ENCODE measurements at regions not wholly inside any gene's neighbourhood (a gene's known extent, or its start where the extent isn't known, plus 50 kb on each side); places are given as distances from the start of the nearest gene placed in this dataset.

- DNase-seq (ENCODE audit: low spot score in 2 of 2, unreplicated experiment in 2 of 2): no peak
- Mint-ChIP-seq H3K4me3 (no peak overlapping the region), H3K4me1 (peaks cover 59% of the 10 kb centered on the region), H3K27me3 (ENCODE audit: low read depth) (no peaks in the 10 kb centered on the region), H3K36me3 (no peaks in the 10 kb centered on the region), H3K27ac (peak overlapping the region; percentile 83), H3K9me3 (no peaks in the 10 kb centered on the region)
- no peak for TF ChIP-seq CTCF (IDR thresholded peaks at IDR 0.05; ENCODE audit: unreplicated experiment)
Measured at GRCh38 chr13:22468045-22468444, 712.7 kb upstream of the SGCG start.

GRCh38 chr13:22468824-22469223 is 712.0 kb upstream of the SGCG start:
- H3K27me3 Mint-ChIP-seq (ENCODE audit: low read depth): no peaks in the 10 kb centered on the region
- no peak for DNase-seq (ENCODE audit: low spot score in 2 of 2, unreplicated experiment in 2 of 2)
- H3K4me3 Mint-ChIP-seq: no peak overlapping the region
- H3K4me1 Mint-ChIP-seq: peaks cover 59% of the 10 kb centered on the region
- no peaks in the 10 kb centered on the region for H3K36me3 Mint-ChIP-seq
- no peak for TF ChIP-seq CTCF (IDR thresholded peaks at IDR 0.05; ENCODE audit: unreplicated experiment)
- H3K27ac Mint-ChIP-seq: peak overlapping the region; percentile 95
- H3K9me3 Mint-ChIP-seq: no peaks in the 10 kb centered on the region

- Mint-ChIP-seq H3K36me3 (no peaks in the 10 kb centered on the region), H3K4me3 (no peak overlapping the region), H3K4me1 (peaks cover 59% of the 10 kb centered on the region), H3K9me3 (no peaks in the 10 kb centered on the region), H3K27ac (peak overlapping the region; percentile 99), H3K27me3 (ENCODE audit: low read depth) (no peaks in the 10 kb centered on the region)
- no peak for DNase-seq (ENCODE audit: low spot score in 2 of 2, unreplicated experiment in 2 of 2)
- TF ChIP-seq CTCF (IDR thresholded peaks at IDR 0.05; ENCODE audit: unreplicated experiment): no peak
Measured at GRCh38 chr13:22469452-22469851, 711.3 kb upstream of the SGCG start.

GRCh38 chr13:22470075-22470474 is 710.7 kb upstream of the SGCG start:
- H3K4me1 Mint-ChIP-seq: peaks cover 59% of the 10 kb centered on the region
- H3K36me3 Mint-ChIP-seq: no peaks in the 10 kb centered on the region
- peak overlapping the region; percentile 99 for H3K27ac Mint-ChIP-seq
- no peak for TF ChIP-seq CTCF (IDR thresholded peaks at IDR 0.05; ENCODE audit: unreplicated experiment)
- H3K27me3 Mint-ChIP-seq (ENCODE audit: low read depth): no peaks in the 10 kb centered on the region
- no peak for DNase-seq (ENCODE audit: low spot score in 2 of 2, unreplicated experiment in 2 of 2)
- no peak overlapping the region for H3K4me3 Mint-ChIP-seq
- no peaks in the 10 kb centered on the region for H3K9me3 Mint-ChIP-seq

GRCh38 chr13:22482496-22483000 is 698.2 kb upstream of the SGCG start:
- DNase-seq (ENCODE audit: low spot score in 2 of 2, unreplicated experiment in 2 of 2): no peak
- no peaks in the 10 kb centered on the region for H3K36me3 Mint-ChIP-seq
- H3K4me3 Mint-ChIP-seq: no peak overlapping the region
- peaks cover 24% of the 10 kb centered on the region for H3K9me3 Mint-ChIP-seq
- no peak overlapping the region for H3K27ac Mint-ChIP-seq
- H3K27me3 Mint-ChIP-seq (ENCODE audit: low read depth): no peaks in the 10 kb centered on the region
- no peak for TF ChIP-seq CTCF (IDR thresholded peaks at IDR 0.05; ENCODE audit: unreplicated experiment)
- peaks cover 25% of the 10 kb centered on the region for H3K4me1 Mint-ChIP-seq

GRCh38 chr13:22483276-22483675 is 697.5 kb upstream of the SGCG start:
- H3K4me3 Mint-ChIP-seq: no peak overlapping the region
- H3K9me3 Mint-ChIP-seq: peaks cover 23% of the 10 kb centered on the region
- TF ChIP-seq CTCF (IDR thresholded peaks at IDR 0.05; ENCODE audit: unreplicated experiment): no peak
- no peak for DNase-seq (ENCODE audit: low spot score in 2 of 2, unreplicated experiment in 2 of 2)
- peaks cover 31% of the 10 kb centered on the region for H3K4me1 Mint-ChIP-seq
- H3K27ac Mint-ChIP-seq: no peak overlapping the region
- H3K36me3 Mint-ChIP-seq: no peaks in the 10 kb centered on the region
- no peaks in the 10 kb centered on the region for H3K27me3 Mint-ChIP-seq (ENCODE audit: low read depth)

All from mesothelial cell of epicardium (in vitro differentiated cells).